ENCODE measurements at regions not wholly inside any gene's neighbourhood (a gene's known extent, or its start where the extent isn't known, plus 50 kb on each side); places are given as distances from the start of the nearest gene placed in this dataset.
"Not testable (repeated sequence)": the region's sequence is repeated elsewhere in the genome, so short reads cannot be mapped to it uniquely, and the experiment has no call there.

- DNase-seq (ENCODE audit: low read depth, low spot score): not testable (repeated sequence)
Observed at GRCh38 chr16:15204571-15204970, 110.5 kb upstream of the RRN3 start.

- DNase-seq (ENCODE audit: low read depth, low spot score): not testable (repeated sequence)
Observed at GRCh38 chr16:15192813-15193212, 98.7 kb upstream of the RRN3 start.

- not testable (repeated sequence) for DNase-seq (ENCODE audit: low read depth, low spot score)
Observed at GRCh38 chr16:15192197-15192596, 98.1 kb upstream of the RRN3 start.

- not testable (repeated sequence) for DNase-seq (ENCODE audit: low read depth, low spot score)
Observed at GRCh38 chr16:15189478-15189877, 95.4 kb upstream of the RRN3 start.
